Hippocampal formation (tissue), 2 donors: ENCODE measurements at regions not wholly inside any gene's neighbourhood (a gene's known extent, or its start where the extent isn't known, plus 50 kb on each side); places are given as distances from the start of the nearest gene placed in this dataset.
"Not testable (repeated sequence)": the region's sequence is repeated elsewhere in the genome, so short reads cannot be mapped to it uniquely, and the experiment has no call there.

Source experiments
- DNase-seq, 2 donors: peaks; one replicate each; lab custom pipeline; 2025; lab: John Stamatoyannopoulos, UW

DNA sequence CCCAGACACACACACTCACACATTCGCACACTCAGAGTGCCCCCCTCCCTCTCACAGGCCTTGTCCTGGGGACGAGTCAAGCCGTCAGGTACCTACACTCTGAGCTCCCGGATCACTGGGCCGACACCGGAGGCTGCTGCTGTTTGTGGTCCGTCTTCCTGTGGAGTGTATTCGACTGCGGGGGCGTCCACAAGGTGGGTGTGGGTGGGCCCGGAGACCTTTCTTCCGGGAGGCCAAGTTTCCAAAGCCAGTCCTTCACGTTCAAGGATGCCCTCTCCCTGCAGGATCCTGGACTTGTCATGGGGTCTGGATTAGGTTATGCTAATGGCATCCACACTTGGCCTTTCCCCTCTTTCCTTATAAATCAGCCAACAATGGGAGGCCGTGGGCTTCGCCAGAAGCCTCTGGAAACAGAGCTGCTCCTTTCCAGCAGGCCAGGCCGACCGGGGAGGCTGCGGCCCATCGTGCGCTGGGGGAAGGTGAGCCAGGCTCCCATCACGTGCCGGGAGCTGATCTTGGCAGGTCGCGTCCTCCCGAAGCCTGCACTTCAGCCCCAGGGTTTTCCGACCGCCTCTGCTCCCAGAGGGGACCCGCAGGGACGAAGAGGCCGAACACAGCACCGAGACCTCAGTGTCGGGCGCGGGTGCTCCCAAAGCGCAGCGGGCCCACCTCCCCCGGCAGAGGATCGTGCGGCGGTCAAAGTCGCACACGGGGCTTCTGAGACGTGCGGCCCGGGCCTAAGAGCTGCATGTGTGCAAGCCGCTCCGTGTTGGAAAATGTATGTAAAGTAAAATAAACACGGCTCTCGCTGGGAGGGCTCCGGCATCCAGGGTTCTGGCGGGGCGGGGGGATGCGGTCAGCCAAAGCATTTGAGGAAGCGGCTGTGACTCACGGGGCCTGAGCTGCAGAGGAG, 196.5 kb upstream of the ZNF469 start:
- DNase-seq, result not testable (repeated sequence)

DNA sequence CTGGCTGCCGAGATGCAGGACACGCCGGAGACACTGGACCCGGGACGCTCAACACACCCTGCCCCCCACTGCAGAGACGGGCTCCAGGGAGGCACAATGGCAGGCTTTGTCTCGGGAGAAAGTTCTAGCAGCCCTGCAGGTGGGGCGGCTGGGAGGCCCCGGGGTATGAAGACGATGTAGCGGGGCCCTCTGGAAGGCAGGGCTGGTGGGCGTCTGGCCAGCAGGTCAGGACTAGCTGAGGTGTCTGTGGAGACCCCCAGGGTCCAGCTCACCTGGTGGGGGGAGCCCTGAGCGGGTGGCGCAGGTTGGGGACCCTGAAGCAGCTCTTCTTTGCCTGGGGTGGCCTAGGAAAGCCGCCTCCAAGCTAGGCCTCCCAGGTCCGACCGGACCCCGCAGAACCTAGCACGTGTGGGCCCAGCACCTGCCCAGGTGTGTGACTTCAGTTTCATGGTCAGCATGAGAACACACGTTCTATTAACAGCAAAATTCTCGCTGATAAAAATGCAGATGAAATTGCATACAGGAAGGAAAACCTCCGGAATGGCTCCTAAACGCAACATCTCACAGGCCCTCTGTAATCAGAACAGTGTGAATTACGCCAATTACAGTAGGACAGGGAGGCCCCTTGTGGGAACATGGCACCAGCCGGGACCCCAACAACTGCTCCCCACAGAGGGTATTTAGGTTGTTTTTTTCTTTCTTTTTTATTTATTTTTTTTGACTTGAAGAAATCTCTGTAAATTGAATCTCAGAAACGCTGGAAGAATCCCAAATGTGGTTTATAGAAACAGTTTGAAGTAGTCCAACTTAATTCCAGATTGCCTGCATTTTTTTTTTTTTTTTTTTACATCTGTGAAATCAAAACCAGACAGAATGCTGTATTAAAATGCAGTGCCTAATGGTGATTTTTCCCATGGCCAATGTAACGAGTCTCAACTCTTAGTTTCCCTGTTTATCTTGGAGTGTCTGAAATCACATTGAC, 195.6 kb upstream of the ZNF469 start:
- DNase-seq, result not testable (repeated sequence)

GRCh38 chr16:88188171-88188895, 194.4 kb upstream of the ZNF469 start:
- DNase-seq, result not testable (repeated sequence)

DNA sequence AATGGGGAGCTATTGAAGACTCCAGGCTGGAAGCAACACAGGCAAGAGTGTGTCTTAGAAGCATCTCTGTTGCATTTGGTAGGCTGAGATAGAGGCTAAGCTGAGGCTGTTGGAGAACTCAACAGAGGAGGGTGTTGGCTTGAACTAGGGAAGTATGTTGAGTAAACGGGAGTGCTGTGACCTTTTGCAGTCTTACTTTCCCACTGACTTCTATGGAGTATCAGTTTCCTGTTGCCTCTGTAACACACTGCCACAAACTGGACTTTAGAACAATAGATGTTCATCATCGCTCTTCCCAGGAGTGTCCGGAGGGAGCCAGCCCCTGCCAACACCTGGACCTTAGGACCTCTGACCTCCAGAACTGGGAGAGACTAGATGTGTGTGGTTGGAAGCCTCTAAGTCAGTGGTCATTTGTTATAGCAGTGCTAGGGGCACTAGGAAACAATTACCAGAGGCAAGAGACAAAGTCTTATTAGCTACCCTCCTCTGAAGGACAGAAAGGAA, 192.1 kb upstream of the ZNF469 start:
- DNase-seq, result not testable (repeated sequence)

- not testable (repeated sequence) for DNase-seq
Observed at GRCh38 chr16:88191168-88191567, 191.6 kb upstream of the ZNF469 start.

GRCh38 chr16:88192601-88193000, 190.2 kb upstream of the ZNF469 start:
- DNase-seq, result no peak

DNA sequence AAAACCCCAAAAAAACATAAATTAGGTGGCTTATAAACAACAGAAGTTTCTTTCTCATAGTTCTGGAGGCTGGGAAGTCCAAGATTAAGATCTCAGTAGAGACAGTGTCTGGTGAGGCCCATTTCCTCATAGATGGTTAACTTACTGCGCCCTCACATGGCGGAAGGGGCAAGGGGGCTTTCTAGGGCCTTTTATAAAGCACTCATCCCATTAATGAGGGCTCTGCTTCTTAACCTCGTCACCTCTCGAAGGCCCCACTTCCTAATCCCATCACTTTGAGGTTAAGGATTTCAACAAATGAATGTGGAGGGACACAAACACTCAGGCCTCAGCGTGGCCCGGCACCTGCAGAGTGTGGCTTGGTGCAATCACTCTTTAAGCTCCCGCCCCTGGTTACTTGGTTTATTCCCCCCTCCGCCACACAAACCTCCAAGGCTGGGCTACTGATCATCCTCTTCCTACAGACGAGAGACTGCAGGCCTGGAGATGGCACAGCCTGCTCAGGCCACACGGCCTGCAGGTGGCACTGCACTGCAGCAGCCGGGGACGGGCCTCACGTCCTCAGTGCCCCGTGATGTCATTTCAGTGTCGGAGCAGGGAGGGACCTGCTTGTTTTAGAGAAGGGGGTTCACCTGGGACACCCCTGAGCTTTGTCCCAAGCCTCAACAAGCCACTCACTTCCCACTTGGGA, 188.9 kb upstream of the ZNF469 start:
- DNase-seq, result peak in 1 of 2 donors; percentile 29

DNA sequence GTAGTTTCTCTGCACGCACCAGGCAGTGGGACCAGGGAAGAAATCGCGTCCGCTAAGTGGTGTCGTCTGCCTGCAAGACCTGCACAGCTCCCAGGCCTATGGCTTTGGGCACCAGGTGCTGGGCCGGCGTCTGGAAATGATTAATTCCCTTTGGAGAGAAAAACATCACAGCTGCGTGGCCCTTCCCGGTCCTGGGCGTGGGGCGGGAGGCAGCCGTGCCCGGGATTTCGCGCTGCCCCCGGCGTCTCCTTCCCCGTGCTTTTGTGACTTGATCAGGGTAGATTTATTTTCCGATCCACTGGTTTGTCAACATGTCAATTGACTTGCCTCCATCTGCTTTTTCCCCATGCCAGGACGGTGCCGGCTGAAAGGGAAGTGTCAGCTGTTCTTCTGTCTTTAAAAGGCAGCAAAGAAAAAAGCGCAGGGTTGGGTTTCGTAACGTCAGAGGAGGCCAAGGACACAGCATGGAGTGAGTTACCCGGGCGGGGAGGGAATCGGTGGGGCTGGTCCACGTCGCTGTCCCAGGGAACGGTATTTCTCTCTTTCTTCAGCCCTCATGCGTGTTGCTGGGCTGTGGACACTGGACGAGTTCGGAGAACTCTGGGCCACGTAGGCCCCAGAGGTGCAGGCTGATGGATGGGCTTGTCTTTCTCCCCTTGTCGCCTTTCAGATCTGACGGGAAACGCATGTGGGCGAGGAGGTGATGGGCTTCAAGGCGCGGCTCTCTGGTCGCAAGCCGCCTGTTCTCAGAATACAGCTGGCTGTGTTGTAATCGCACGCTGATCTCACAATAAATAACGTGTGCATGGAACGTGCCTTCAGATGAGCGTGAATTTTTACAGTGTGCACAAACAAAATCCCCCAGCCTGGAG, 188.1 kb upstream of the ZNF469 start:
- DNase-seq, result peak; percentile 2 to 9

DNA sequence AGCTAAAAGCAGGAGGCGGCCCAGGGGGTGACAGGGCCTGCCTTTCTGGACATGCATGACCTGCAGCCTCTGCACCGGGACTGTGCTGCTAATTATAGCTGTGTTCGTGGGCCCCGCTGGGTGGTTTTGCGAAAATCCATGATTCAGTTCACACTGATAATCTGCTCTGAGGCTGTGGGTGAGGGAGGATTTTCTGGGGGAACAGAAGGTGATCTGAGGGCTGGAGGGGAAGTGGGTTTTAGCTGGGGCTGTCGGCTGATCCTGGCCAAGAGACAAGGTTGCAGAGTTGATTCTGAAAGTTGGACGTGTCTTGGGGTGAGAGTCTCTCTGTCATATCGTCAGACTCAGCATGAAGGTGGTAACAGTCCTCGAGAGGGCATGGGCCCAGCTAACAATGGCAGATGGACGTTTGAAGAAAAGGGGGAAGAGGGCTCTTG, 187.5 kb upstream of the ZNF469 start:
- DNase-seq, result no peak

- no peak for DNase-seq
Observed at GRCh38 chr16:88195911-88196465, 186.8 kb upstream of the ZNF469 start.

DNA sequence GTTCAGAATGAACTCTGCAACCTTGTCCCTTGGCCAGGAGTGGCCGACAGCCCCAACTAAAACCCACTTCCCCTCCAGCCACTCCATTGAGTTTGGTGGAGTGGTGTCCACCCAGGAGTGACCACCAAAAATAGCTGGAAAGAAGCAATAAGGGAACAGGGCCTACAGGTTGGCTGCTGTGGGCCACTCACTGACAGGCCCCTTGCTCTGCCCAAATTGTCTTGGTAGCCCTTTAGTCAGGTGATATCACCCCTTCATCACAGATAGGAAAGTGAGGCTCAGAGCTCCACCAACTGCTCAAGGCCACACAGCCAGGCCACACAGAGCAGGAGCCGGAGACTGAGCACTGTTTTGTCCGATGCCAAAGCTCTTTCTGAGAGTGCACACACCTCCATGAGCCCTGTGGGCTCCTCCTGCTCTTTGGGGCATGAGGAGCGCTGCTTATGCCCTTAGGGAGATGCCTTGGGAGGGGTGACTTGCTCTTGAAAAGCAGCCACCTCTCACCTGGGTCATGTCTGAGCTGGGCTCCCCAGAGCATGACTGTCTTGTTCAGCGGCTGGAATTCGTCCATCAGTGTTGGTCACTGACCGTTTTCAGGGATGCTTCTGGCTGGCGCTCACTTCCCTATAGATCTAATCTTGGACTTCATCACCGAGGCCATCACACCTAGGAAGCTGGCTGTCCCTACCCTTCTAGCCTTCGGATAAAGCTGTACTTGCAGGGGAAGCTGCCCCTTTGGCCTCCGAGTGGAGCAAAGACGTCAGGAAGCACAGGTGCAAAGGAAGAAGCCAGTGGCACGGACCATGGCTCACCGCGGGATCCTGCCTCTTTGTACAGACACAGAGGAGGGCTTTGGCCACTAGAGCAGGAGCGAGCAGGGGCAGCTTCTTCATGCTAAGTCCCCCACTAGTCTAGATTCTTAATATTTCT, 186.0 kb upstream of the ZNF469 start:
- DNase-seq, result no peak

DNA sequence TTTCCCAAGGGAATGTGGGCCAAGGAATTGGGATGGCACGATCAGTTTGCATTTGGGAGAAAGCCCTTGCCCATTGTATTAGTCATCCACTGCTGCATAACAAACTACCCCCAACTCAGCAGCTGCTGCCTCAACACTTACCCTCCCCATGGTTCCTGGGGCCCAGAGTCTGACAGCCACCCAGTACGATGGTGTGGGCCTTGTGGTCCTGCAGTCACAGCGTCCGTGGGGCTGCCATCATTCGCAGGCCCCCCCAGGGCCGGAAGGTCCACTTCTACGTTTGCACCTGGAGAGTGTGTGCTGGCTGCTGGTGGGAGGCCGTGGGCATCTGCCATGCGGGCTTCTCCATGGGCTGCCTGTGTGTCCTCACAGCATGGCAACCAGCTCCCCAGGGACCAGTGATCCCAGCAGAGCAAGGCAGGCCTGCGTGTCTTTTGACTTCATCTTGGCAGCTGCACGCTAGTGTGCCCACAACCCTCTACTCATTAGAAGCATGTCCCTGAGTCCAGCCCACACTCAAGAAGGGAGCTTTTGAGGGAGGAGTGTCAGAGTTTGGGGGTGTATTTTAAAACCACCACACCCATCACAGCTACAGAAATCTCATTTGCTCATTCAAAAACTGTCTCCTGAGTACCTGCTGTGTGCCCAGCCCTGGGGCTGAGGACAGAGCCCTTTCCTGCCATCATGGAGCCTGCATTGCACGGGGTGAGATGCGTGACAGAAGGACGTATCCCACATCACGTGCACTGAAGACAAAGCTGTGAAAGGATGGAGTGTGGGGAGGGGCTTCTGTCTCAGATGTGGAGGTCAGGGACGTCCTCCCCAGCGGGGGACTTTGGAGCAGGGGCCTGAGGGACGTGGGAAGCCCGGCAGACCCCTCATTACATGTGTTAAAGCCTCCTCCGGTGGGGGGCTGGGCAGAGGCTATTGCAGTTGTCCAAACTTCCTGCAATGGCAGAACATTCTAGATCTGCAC, 185.0 kb upstream of the ZNF469 start:
- DNase-seq, result no peak

DNA sequence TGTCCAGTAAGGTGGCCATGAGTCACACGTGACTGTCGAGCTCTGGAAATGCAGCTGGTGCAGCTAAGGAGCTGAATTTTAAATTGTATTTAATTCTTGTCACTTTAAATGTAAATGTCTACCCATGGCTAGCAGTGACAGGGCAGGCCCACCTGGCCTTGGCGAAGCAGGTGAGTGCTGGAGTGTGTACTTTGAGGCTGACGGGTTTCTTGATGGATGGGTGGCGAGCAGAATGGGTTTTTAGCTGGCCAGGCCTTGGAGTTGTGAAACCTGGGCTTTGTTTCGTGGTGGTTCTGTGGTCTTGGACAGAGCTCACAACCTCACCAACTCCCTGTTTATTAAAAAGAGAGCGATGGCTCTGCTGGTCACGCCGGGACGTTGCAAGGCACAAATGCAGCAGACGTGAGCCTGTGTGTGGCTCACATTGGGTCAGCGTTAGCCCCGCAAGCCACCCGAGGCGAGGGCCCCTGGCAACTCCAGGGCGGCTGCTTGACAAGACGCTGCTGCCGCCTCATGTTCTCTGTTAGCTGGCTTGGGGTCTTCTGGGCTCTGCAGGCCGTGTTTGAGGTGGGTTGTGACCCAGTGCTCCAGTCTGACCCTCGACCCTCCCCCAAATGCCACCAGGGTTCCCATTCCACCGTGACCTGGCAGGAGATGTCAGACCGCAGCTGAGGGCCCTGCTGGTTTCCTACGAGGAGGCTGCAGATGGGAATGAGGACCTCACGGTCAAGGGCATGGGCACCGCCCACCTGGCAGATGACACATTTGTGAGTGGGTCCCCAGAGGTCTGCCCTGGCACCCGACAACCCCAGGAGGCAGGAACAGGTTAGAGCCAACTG, 184.1 kb upstream of the ZNF469 start:
- DNase-seq, result not testable (repeated sequence)

DNA sequence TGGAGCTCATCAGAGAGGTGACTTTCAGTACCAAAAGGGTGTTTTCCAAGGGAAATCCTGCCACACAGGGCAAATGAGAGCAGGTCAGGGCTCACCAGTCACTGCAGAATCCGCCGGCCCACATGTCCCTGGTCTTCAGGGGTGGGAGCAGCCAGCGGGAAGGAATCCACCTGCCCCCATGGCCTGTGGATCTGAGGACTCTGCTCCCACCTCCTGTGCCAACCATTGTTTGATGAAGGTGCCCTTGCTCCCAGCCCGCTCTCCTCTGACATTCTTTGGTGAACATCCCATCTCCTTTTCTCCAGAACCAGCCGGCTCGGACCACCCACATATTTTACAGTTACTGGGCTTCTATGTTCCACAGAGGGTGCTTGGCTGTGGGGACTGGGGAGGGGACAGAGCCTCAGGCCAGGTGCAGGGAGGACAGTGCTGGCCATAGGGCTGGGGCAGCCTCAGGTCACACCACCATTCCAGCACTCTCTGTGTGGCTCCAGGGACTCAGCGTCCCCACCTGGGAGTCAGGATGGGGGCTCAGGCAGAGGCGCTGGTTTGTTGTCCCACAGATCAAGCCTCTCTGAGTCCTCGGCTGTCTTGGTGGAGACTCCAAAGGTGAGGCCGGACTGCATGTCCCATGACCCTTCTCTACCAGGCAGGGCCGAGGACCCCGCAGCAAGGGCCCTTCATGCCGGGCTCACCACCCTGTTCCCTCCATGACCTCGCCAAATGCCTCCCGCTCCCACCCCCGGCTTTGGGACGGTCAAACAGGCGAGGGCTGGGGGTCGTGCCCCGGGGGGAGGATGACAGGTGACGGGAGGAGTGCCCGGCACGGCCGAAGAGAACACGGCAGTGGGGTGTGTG, 183.2 kb upstream of the ZNF469 start:
- not testable (repeated sequence) for DNase-seq

- DNase-seq, result not testable (repeated sequence)
Observed at GRCh38 chr16:88200154-88200895, 182.4 kb upstream of the ZNF469 start.
